NCI-H146 treated with DMSO at 0.1 percent for 48 hours (cell line): ENCODE measurements at regions not wholly inside any gene's neighbourhood (a gene's known extent, or its start where the extent isn't known, plus 50 kb on each side); places are given as distances from the start of the nearest gene placed in this dataset.
"Not testable (repeated sequence)": the region's sequence is repeated elsewhere in the genome, so short reads cannot be mapped to it uniquely, and the experiment has no call there.

Experiments used
- DNase-seq: peaks from one replicate; lab custom pipeline; 2025; ENCODE audit not compliant: unreplicated experiment; lab: John Stamatoyannopoulos, UW

- DNase-seq: no peak
These were observed 1958.9 kb upstream of the TENM3 start for GRCh38 chr4:180284267-180284666.

DNA sequence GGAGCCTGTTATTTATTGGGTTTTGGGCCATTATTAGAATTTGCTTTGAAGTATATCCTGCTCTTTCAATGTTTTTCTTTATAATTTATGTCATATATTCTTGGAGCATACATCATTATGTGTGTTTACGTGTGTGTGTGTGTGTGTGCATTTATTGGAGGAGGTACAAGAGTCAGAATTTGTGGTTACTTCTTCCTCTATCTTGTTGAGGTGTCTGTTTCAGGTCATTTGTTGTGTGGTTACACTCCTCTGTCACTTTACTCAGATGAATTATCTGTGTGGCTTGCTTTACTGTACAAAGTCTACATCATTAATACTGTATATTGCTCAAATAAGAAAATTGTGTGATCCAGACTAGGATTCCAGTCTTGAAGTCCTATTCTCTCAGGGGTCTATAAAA lies 1957.4 kb upstream of the TENM3 start:
- no peak for DNase-seq

GRCh38 chr4:180292339-180292738 lies 1950.9 kb upstream of the TENM3 start:
- DNase-seq: no peak

- no peak for DNase-seq
These were observed 1947.1 kb upstream of the TENM3 start for GRCh38 chr4:180296036-180296599.

DNA sequence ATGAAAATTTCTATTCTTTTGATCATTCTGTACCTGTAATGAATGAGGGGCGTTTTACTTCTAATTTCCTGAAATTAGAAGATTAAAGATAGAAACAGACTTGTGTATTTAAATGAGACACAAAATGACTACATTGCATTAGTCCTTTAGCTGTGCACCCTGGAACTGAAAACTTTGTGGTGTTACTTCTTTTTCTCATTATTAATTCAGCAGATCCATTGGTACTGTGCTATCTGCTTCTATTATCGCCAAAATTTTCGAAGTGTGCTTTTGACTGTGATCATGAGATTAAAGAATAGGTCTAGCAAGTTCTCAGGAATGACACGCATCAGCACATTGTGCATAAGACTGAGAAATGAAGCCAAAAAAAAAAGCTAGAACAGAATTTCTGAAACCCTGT lies 1938.9 kb upstream of the TENM3 start:
- DNase-seq: no peak

GRCh38 chr4:180310616-180311015 lies 1932.6 kb upstream of the TENM3 start:
- no peak for DNase-seq

GRCh38 chr4:180314972-180315371 lies 1928.2 kb upstream of the TENM3 start:
- no peak for DNase-seq

DNA sequence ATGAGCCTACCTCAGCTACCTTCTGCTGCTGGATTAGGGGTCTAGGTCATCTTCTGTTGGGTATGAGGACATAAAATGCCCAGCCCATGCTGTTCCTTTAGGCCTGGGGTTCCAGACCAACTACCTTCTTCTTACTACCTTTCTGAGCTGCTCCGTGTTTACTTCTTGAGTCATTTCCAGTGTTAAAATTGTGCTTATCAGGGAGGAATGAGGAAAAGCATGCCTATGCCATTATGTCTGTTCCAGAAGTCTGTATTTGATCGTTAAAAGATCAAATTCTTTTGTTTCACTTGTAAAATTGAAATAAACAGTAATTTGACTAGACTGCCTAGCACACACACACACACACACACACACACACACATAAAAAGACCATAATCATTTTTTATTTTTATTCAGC lies 1912.7 kb upstream of the TENM3 start:
- DNase-seq: no peak

GRCh38 chr4:180333162-180333561 lies 1910.0 kb upstream of the TENM3 start:
- no peak for DNase-seq

- no peak for DNase-seq
These were observed 1907.6 kb upstream of the TENM3 start for GRCh38 chr4:180335566-180335965.

DNA sequence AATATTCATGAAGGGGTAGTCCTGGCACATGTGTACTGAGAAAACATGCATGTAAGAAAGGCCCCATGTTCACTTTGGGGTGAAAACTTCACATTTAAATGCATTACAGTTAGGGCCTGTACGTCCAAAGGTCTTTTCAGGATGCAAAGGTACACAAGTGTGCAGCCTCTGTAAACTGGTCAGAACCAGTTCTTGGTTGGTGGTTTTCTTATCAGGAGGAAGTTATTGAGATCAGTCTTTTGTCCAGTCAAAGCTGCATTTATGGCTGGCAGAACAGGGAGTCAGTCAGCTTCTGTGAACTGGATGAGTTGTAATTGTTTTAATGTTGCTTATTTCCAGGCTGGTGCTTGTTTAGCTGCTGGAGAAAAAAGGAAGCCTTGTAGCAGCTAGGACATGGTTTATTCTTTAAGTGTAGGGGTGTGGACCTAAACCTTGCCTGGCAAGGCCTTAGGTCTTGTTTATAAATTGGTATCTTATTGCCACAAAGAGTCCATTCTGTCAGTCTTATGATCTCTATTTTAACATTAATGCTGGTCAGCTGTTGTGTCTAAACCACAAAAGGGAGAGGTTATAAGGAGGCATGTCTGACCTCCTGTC lies 1906.6 kb upstream of the TENM3 start:
- no peak for DNase-seq

DNA sequence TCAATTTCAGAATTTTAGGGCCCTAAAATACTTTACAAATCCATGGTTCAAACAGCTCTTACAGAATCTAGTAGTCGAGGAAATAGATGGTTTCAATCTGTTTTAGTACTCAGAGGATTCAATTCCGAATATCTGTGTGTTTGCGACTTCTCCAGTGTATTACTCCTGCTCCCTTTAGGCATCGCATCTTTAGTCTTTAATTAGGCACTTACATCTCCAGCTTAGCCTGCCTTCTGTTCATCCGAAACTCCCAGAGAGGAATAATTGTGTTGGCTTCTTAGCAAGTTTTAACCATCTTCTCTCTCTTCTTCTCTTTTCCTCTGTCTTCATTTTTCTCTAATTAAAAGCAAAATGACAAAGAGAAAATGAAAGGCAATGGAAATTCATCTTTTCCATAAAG lies 1901.3 kb upstream of the TENM3 start:
- no peak for DNase-seq

DNA sequence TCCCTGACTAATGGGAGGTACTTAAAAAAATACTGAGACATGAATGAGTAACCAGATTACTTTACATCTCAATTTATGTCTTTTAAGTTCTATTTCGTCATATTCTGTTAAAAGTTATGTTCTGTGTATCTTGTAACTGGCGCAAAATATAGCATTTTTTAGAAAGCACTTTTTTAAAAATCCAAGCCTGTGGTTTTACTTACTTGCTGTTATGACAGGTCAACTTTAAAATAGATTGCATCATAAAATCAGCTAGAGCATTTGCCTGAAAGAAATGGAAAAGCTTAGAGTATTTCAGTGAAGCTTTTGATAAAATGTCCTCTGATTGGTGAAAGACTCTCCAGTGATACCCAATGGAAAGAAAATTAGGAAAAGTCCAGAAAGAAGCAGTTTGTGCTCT lies 1892.3 kb upstream of the TENM3 start:
- no peak for DNase-seq

DNA sequence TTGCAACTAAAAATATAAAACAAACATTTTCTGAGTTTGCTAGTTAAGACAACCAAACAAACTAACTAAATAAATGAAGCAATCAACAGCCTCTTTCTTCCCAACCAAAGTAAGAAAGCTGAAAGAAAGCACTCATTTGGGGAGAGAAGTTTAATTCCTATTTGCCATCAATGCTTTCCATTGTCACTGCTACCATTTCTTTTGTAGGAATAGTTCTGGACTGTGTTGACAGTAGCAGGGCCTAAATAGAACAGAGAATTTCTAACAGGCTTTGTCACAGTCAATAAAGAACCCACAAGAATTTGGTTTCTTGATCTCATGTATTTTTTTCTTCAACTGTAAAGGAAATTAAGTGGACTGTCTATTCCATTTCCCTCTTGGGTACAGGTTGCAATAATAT lies 1886.4 kb upstream of the TENM3 start:
- DNase-seq: no peak

DNA sequence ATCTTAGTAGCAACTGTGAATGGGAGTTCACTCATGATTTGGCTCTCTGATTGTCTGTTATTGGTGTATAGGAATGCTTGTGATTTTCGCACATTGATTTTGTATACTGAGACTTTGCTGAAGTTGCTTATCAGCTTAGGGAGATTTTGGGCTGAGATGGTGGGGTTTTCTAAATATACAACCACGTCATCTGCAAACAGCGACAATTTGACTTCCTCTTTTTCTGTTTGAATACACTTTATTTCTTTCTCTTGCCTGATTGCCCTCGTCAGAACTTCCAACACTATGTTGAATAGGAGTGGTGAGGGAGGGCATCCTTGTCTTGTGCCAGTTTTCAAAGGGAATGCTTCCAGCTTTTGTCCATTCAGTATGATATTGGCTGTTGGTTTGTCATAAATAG lies 1883.1 kb upstream of the TENM3 start:
- DNase-seq: not testable (repeated sequence)

DNA sequence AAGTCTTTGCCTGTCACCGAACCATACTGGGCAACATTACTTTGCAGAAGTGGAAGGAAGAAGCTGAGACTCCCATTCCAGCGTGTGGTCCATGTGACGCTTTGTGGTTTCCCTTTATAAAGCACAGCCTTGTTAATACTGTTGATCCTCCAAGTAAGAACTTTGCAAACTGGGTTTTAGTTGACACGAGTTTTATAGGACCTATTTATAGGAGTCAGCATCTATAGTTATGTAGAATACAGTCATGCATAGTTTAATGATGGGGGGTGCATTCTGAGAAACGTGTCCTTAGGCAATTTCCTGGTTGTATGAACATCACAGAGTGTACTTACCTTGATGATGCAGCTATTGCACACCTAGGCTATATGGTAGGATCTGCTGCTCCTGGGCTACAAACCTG lies 1879.4 kb upstream of the TENM3 start:
- no peak for DNase-seq

DNA sequence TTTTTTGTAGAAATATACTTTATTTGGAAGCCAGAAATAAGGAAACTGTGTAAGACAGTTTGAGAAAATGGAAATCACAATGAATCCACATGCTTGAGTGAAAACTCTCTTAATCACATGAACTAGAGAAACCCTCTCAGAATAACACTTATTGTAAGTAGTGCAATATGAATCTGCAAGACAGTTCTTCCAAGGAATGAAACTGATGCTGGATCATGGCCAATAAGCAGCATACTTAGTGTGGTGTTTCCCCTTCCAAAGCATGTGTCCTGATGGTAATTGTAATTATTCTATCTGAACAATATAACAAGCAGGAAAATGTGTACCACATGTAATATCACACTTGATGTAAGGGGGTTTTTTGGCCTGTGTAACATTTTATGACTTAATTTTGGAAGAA lies 1870.5 kb upstream of the TENM3 start:
- DNase-seq: no peak

DNA sequence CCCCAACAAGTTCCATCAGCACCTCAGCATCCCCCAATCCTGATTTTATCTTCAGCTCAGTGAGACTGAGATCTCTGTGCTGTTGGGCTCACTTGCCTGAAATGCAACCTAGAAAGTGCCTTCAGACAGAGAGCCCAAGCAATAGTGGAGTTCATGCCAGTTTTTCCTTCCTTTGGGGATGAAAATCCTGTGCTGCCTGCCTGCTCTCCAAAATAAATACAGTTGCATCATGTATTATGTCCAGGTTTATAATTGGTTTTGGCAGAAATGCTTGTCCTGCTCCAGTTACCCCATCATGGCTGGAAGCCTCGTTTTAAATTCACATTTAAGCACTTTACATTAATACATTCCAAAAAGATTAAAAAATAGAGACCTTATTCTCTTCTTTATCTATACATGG lies 1865.5 kb upstream of the TENM3 start:
- DNase-seq: no peak

DNA sequence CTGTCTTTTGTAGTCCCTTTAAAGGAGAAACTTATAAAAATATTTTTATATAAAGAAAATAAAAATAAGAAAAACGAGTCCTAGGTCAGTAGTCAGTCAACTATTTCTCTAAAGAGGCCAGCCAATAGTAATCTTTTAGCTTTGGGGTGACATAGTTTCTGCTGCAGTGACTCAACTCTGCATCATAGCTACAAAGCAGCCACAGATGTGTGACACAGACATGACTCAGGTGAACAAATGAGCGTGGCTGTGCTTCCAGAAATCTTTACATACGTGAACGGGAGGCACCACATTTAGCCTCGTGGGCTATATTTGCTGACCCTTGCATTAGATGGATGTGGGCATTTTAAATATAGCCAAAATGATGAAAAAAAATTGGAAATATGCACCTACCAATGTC lies 1862.5 kb upstream of the TENM3 start:
- no peak for DNase-seq

GRCh38 chr4:180391613-180392012 lies 1851.6 kb upstream of the TENM3 start:
- no peak for DNase-seq

DNA sequence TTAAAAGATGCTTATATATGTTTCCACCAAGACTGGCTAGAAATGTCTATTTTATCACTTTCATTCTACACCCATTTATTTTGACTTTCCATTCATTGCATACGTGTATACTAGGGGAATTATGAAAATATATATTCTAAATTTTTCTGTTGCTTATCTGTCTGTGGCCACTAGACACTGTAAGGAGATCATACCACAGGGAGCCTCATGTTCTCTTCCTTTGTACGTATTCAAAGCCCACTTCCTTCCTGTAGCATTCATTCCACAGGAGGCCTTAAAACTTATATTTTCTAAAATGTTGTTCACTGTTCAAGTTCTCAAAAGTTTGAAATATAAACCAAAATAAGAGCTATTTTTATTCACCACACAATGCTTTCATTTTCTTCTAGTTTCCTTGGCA lies 1848.9 kb upstream of the TENM3 start:
- DNase-seq: no peak

DNA sequence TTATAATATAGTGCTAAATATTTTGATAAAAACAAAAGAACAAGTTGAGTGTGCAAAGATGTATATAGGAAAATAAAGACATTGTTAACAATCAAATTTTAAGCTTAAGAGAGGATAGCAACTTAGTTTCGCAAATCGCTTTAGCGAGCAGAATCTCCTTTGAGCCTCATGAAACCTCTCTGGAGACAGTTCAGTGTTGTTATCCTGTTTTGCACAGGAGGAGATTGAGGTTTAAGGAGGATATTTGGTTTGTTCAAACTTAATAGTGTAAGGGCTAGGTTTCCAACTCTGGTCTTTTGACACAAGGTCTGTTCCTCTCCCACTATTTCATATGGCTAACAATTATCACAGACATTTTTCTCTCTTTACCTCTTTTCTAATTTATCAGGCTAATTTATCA lies 1848.5 kb upstream of the TENM3 start:
- no peak for DNase-seq

- DNase-seq: no peak
These were observed 1844.6 kb upstream of the TENM3 start for GRCh38 chr4:180398564-180398963.
